ENCODE measurements at regions not wholly inside any gene's neighbourhood (a gene's known extent, or its start where the extent isn't known, plus 50 kb on each side); places are given as distances from the start of the nearest gene placed in this dataset.
"Not testable (repeated sequence)": the region's sequence is repeated elsewhere in the genome, so short reads cannot be mapped to it uniquely, and the experiment has no call there.

- not testable (repeated sequence) for H3K9ac ChIP-seq (ENCODE audit: low read depth, low read length); H3K9me3 ChIP-seq (ENCODE audit: control insufficient read depth, insufficient read depth, low read length); H3K4me1 ChIP-seq (ENCODE audit: insufficient read depth, low read length)
Observed at GRCh38 chr16:18184755-18185154, 151.8 kb downstream of the NPIPA8 start.

GRCh38 chr16:18181028-18181427 lies 155.5 kb downstream of the NPIPA8 start:
- H3K9me3 ChIP-seq (ENCODE audit: control insufficient read depth, insufficient read depth, low read length); H3K9ac ChIP-seq (ENCODE audit: low read depth, low read length); H3K36me3 ChIP-seq (ENCODE audit: insufficient read depth, low read length): not testable (repeated sequence)

More at GRCh38 chr16:18184755-18185154, 151.8 kb downstream of the NPIPA8 start:
- not testable (repeated sequence) for H3K36me3 ChIP-seq (ENCODE audit: insufficient read depth, low read length)

GRCh38 chr16:18173945-18174497 lies 162.5 kb downstream of the NPIPA8 start:
- H3K9ac ChIP-seq (ENCODE audit: low read depth, low read length); H3K4me1 ChIP-seq (ENCODE audit: insufficient read depth, low read length): not testable (repeated sequence)

More at GRCh38 chr16:18181028-18181427, 155.5 kb downstream of the NPIPA8 start:
- H3K4me1 ChIP-seq (ENCODE audit: insufficient read depth, low read length), result not testable (repeated sequence)

GRCh38 chr16:18162293-18162692 lies 174.2 kb downstream of the NPIPA8 start:
- H3K4me1 ChIP-seq (ENCODE audit: insufficient read depth, low read length); H3K9ac ChIP-seq (ENCODE audit: low read depth, low read length); H3K9me3 ChIP-seq (ENCODE audit: control insufficient read depth, insufficient read depth, low read length); H3K36me3 ChIP-seq (ENCODE audit: insufficient read depth, low read length): not testable (repeated sequence)

More at GRCh38 chr16:18173945-18174497, 162.5 kb downstream of the NPIPA8 start:
- H3K36me3 ChIP-seq (ENCODE audit: insufficient read depth, low read length); H3K9me3 ChIP-seq (ENCODE audit: control insufficient read depth, insufficient read depth, low read length): not testable (repeated sequence)

- not testable (repeated sequence) for H3K4me1 ChIP-seq (ENCODE audit: insufficient read depth, low read length); H3K36me3 ChIP-seq (ENCODE audit: insufficient read depth, low read length); H3K9me3 ChIP-seq (ENCODE audit: control insufficient read depth, insufficient read depth, low read length); H3K9ac ChIP-seq (ENCODE audit: low read depth, low read length)
Observed at GRCh38 chr16:18161224-18161623, 175.3 kb downstream of the NPIPA8 start.

GRCh38 chr16:18159185-18159584 lies 177.4 kb downstream of the NPIPA8 start:
- H3K9me3 ChIP-seq (ENCODE audit: control insufficient read depth, insufficient read depth, low read length); H3K9ac ChIP-seq (ENCODE audit: low read depth, low read length); H3K36me3 ChIP-seq (ENCODE audit: insufficient read depth, low read length); H3K4me1 ChIP-seq (ENCODE audit: insufficient read depth, low read length): not testable (repeated sequence)

GRCh38 chr16:18157854-18158253 lies 178.7 kb downstream of the NPIPA8 start:
- H3K9ac ChIP-seq (ENCODE audit: low read depth, low read length); H3K4me1 ChIP-seq (ENCODE audit: insufficient read depth, low read length); H3K36me3 ChIP-seq (ENCODE audit: insufficient read depth, low read length); H3K9me3 ChIP-seq (ENCODE audit: control insufficient read depth, insufficient read depth, low read length): not testable (repeated sequence)

- H3K9me3 ChIP-seq (ENCODE audit: control insufficient read depth, insufficient read depth, low read length); H3K36me3 ChIP-seq (ENCODE audit: insufficient read depth, low read length); H3K4me1 ChIP-seq (ENCODE audit: insufficient read depth, low read length); H3K9ac ChIP-seq (ENCODE audit: low read depth, low read length): not testable (repeated sequence)
Observed at GRCh38 chr16:18152832-18153231, 183.7 kb downstream of the NPIPA8 start.

GRCh38 chr16:18148132-18148531 lies 188.4 kb downstream of the NPIPA8 start:
- H3K9ac ChIP-seq (ENCODE audit: low read depth, low read length); H3K36me3 ChIP-seq (ENCODE audit: insufficient read depth, low read length): not testable (repeated sequence)

GRCh38 chr16:18146601-18147142 lies 189.9 kb downstream of the NPIPA8 start:
- not testable (repeated sequence) for H3K9ac ChIP-seq (ENCODE audit: low read depth, low read length); H3K9me3 ChIP-seq (ENCODE audit: control insufficient read depth, insufficient read depth, low read length); H3K4me1 ChIP-seq (ENCODE audit: insufficient read depth, low read length); H3K36me3 ChIP-seq (ENCODE audit: insufficient read depth, low read length)

More at GRCh38 chr16:18148132-18148531, 188.4 kb downstream of the NPIPA8 start:
- H3K9me3 ChIP-seq (ENCODE audit: control insufficient read depth, insufficient read depth, low read length); H3K4me1 ChIP-seq (ENCODE audit: insufficient read depth, low read length): not testable (repeated sequence)

GRCh38 chr16:18142066-18142465 lies 194.5 kb downstream of the NPIPA8 start:
- not testable (repeated sequence) for H3K9ac ChIP-seq (ENCODE audit: low read depth, low read length); H3K4me1 ChIP-seq (ENCODE audit: insufficient read depth, low read length); H3K9me3 ChIP-seq (ENCODE audit: control insufficient read depth, insufficient read depth, low read length); H3K36me3 ChIP-seq (ENCODE audit: insufficient read depth, low read length)

GRCh38 chr16:18136288-18136687 lies 200.2 kb downstream of the NPIPA8 start:
- not testable (repeated sequence) for H3K9me3 ChIP-seq (ENCODE audit: control insufficient read depth, insufficient read depth, low read length); H3K4me1 ChIP-seq (ENCODE audit: insufficient read depth, low read length); H3K36me3 ChIP-seq (ENCODE audit: insufficient read depth, low read length); H3K9ac ChIP-seq (ENCODE audit: low read depth, low read length)

GRCh38 chr16:18135024-18135423 lies 201.5 kb downstream of the NPIPA8 start:
- H3K4me1 ChIP-seq (ENCODE audit: insufficient read depth, low read length); H3K9me3 ChIP-seq (ENCODE audit: control insufficient read depth, insufficient read depth, low read length); H3K36me3 ChIP-seq (ENCODE audit: insufficient read depth, low read length); H3K9ac ChIP-seq (ENCODE audit: low read depth, low read length): not testable (repeated sequence)

GRCh38 chr16:18131587-18131986 lies 204.9 kb downstream of the NPIPA8 start:
- H3K9ac ChIP-seq (ENCODE audit: low read depth, low read length); H3K9me3 ChIP-seq (ENCODE audit: control insufficient read depth, insufficient read depth, low read length); H3K36me3 ChIP-seq (ENCODE audit: insufficient read depth, low read length); H3K4me1 ChIP-seq (ENCODE audit: insufficient read depth, low read length): not testable (repeated sequence)

- not testable (repeated sequence) for H3K9me3 ChIP-seq (ENCODE audit: control insufficient read depth, insufficient read depth, low read length); H3K4me1 ChIP-seq (ENCODE audit: insufficient read depth, low read length)
Observed at GRCh38 chr16:18130478-18131120, 205.9 kb downstream of the NPIPA8 start.

More at GRCh38 chr16:18130478-18131120, 205.9 kb downstream of the NPIPA8 start:
- H3K9ac ChIP-seq (ENCODE audit: low read depth, low read length); H3K36me3 ChIP-seq (ENCODE audit: insufficient read depth, low read length): not testable (repeated sequence)

Data from ES-I3 (cell line).